ENCODE measurements at regions not wholly inside any gene's neighbourhood (a gene's known extent, or its start where the extent isn't known, plus 50 kb on each side); places are given as distances from the start of the nearest gene placed in this dataset.

DNA sequence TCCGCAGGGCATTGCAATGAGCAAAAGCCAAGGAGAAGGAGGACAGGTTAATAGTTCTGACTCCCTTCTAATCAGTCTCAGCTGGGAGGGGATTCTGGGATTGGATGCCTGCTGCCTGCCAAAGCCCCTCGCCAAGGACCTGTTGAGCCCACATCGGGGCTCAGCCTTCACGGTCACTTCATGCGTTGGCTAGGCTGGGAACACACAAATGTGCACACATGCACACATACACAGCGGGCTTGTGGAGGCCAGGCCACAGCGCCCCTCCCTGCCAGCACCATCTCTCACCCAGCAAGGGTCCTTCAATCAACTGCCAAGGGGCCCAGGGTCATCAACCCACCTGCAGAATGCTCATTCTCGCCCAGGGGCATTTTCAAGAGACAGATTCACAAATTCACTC, 113.9 kb downstream of the C5orf15 start:
- no peak for DNase-seq (ENCODE audit: low spot score)

DNA sequence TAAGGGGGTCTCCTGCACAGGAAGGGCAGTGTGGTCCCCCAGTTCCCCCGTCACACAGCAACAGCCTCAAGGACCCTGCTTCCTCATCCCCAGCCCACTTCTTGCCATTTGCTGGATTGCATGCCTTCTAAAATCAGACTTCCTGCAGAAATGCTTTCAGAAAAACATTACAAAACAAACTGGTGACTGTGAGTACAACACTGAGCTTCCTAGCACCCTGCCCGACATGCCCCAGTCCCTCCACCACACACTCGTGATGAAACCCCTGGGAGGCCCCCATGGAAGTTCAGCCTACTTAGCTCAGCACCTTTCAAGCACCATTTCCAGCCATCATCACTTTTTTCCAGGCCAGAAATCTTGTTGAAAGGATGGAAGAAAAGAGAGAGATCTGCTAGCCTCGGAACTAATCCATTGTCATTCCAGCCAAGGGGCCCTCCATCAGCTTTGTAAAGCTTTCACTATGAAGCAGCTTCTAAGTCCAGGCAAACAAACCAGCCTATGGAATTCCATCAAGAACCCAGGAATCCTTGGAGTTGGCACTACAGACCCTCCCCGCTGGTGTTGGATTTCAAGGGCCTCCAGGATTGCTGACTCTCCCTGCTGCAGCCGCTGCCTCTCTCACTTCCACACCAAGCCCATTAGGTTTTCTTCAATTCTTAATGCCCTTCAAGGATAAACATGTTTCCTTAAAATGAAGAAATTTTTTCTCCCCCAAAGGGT, 114.6 kb downstream of the C5orf15 start:
- DNase-seq (ENCODE audit: low spot score): no peak

- DNase-seq (ENCODE audit: low spot score): no peak
Observed at GRCh38 chr5:133851521-133851920, 116.9 kb downstream of the C5orf15 start.

DNA sequence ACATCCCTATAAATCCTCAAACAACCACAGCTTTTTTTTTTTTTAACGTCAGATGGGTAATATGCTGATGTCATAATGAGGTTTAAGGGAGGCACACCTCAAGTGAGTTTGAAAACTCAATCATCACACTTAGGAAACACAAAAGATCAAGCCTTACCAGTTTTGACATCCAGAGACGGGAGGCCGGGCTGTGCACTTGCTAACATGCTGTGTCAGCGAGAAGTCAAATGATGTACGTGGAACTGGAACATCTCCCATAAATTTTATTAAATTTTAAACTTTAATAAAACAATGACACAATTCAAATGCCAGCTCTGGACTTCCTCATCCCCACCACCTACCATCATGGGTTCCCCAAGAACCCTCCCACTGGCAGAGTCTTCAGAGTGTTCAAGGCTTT, 117.6 kb downstream of the C5orf15 start:
- no peak for DNase-seq (ENCODE audit: low spot score)

DNA sequence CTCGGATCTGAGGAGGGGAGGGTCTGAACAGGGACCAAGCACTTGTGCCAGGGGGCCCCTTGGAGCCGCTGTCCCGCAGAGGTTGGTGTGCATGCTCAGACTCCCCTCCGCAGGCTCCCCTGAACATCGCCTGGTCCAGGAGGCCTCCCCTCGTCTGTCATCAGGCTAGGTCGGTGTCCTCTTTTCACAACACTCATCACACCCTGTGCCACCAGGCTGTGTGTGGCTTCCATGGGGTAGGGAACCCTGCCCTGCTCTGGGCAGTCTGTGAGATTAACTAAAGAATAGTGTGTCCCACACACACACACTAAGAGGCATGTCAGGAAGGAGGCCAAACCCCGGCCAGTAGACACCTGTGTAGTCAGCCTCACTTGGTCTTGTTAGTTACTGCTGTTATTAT, 119.3 kb downstream of the C5orf15 start:
- DNase-seq (ENCODE audit: low spot score): no peak

- DNase-seq (ENCODE audit: low spot score): no peak
Observed at GRCh38 chr5:133848341-133848811, 120.0 kb downstream of the C5orf15 start.

- DNase-seq (ENCODE audit: low spot score): no peak
Observed at GRCh38 chr5:133847886-133848285, 120.5 kb downstream of the C5orf15 start.

GRCh38 chr5:133847301-133847700, 121.1 kb downstream of the C5orf15 start:
- DNase-seq (ENCODE audit: low spot score): no peak

- no peak for DNase-seq (ENCODE audit: low spot score)
Observed at GRCh38 chr5:133846478-133847226, 121.8 kb downstream of the C5orf15 start.

DNA sequence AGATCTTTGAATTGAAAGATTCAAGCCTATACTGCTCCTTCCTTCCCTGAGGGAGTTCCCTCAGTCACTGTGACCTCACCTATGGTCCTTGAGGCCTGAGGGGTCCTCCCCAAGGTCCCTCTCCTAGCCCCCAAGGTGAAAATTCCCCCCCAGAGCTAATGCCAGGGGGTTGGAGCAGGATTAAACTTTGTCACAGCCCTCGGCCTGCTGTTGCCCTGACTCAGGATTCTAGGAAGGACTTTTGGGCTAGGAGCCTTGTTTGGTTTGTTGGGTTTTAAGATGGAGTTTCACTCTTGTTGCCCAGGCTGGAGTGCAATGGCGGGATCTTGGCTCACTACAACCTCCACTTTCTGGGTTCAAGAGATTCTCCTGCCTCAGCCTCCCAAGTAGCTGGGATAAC, 123.2 kb downstream of the C5orf15 start:
- DNase-seq (ENCODE audit: low spot score): no peak

- DNase-seq (ENCODE audit: low spot score): no peak
Observed at GRCh38 chr5:133844836-133845235, 123.6 kb downstream of the C5orf15 start.

DNA sequence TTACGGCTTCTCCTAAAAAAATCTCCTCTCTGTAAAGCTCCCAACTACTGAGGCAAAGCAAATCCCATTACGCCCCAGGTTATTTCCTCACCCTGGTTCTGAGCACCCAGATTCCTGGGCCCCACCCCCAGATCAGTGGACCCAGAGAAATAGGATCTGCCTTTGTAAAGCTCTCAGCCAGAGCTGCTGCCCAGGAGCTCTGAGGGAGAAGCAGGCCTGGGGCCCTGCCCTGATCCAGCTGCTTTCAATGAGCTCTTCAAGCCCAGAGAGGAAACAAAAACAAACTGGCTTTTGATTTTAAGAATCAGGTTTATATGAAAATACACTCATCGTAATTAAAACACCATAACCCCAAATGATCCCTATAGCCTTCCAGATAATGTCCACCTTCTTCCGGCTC, 124.5 kb downstream of the C5orf15 start:
- DNase-seq (ENCODE audit: low spot score): no peak

DNA sequence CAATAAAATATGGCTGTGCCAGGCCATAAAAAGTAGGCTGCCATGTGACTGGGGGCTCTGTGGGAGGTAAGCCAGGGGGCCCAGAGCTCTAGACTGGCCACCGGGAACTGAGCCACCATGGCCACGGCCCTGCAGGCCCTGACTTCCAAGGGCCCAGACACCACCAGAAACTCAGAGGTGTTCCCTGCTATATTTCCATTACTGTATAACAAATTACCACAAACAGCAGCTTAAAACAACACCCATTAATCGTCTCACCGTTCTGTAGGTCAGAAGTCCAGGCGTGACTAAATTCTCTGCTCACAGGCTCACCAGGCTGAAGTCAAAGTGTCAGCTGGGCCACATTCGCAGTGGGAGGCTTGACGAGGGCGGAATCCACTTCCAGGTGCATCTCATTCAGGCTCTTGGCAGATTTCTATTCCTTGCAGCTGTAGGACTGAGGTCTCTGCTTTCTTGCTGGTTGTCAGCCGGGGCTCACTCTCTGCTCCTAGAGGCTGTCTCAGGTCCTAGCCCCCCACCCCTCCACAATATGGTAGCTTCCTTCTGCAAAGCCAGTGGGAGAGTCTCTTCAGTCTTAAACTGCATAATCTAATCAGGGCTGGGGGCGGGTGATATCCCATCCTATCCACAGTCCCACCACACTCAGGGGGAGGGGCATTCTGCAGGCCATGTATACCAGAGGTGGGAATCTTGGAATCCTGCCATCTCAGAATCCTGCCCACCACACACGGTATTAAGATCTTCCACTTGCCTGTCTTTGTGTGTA, 125.4 kb downstream of the C5orf15 start:
- no peak for DNase-seq (ENCODE audit: low spot score)

GRCh38 chr5:133841831-133842750, 126.3 kb downstream of the C5orf15 start:
- DNase-seq (ENCODE audit: low spot score): no peak

DNA sequence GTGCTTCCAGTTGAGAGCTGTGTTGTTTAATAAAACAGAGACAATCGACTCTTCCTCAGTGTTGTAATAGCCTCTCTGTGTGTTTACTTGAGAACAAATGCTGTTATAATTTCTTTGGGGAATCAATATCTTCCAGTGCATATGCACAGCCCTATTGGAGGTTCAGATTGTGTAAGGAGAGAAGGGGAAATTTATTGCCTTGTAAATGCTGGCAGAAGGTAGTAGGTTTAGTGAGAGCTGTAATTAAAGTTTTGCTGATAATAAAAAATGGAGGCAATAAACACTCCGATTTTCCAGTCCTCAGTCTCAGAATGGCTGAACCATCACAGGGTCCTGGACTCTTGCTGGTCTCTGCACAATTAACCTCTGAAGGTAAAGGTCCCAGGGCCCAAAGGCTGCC, 128.3 kb downstream of the C5orf15 start:
- DNase-seq (ENCODE audit: low spot score): no peak

DNA sequence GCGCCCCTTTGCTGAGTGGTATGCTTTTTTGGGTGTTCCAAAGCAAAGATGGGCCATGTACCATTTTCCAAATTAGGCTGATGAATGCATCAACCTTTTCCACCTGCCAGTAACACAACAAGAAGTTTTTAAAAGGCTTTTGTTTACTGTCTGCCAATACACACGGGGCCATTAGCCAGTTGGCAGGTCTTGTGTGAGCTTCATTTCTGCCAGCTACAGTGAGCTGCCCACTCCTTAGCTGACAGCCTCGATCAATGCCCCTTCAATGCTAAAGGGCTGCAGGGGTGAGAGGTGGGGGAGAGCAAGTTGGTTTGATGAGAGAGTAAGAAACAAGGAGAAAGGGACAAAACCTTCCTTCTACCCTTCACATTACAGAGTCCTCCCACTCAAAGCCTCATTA, 128.7 kb downstream of the C5orf15 start:
- no peak for DNase-seq (ENCODE audit: low spot score)

DNA sequence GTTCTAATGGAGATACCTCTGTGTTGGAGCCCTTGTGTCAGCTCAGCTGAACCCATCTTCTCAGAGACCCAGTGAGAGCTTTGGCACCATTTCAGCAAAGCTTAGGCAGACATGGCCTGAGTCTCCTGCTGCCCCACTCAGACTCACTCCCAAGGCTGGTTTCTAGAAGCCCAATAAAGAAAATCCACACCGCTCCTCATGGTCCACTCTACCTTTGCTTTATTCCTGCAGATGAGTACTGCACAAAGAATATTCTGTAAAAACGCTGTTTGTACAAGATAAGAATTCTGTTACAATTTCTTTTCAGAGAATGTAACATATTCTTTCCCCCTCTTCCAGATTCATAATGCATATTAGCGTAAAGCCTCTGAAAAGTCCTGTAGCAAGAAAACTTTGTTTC, 129.3 kb downstream of the C5orf15 start:
- no peak for DNase-seq (ENCODE audit: low spot score)

DNA sequence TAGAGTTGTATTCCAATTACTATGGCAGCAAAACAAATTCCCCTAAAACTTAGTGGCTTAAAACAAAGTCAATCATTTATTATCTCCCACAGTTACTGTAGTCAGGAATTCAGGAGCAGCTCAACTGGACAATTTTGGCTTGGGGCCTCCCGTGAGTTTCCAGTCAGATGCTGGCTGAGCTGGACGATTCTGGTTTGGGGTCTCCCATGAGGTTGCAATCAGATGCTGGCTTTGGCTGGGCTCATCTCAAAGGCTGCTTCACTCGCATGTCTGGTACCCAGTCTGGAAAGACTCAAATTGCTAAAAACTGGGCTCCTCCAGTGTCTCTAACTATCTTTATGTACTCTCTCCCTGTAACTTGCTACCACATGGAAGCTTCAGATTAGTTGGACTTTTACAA, 130.1 kb downstream of the C5orf15 start:
- DNase-seq (ENCODE audit: low spot score): no peak

DNA sequence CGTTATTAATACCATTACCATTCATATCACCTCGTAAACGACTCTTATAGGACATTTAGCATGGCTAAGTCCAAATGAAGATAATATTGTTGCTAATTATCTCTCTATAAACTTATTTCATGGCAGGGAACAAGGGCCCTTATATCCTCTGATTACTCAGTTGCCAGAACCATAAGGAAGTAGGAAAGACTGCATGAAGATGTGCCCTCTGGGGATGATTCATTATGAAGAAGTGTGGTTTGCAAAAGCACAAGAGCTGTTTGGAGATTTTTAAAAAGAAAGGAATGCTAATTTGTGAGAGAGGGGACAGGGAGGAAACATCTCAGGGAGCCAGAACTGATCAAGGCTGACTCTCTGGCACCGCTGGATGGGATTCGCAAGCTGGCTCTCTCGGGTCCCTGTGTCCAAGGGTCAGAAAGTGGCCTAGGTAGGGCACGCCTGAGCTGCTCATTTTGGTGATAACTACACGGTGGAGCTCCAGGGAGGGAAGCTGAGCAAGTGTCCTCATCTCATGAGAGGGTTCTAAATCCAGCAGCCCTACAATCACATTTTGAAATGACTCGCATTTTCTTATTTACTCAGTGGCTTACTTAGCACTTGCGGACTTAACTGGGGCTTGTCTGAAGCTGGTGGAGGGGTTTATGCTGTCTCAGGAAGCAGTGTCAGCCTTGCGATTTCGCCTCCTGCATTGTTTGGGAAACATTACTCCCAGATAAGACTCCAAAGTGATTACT, 136.8 kb downstream of the C5orf15 start:
- DNase-seq (ENCODE audit: low spot score): peak; percentile 68

DNA sequence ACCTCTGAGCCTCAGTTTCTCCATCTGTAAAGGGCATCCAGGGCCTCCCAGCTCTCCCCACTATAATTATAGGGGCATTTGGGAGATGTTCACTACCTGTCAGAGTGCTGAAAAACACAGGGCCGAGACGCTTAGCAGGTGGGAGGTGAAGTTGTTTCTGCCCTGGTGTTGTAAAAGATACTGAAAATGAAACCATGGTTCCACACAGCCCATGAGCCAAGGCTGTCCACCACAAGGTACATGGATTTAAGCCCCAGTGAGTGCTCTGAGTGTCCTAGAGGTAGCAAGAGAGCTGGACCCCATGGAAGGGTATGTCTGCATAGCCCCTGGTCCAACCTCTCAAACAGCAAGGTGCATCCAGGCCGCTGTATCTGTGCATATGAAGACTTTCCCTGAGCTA, 137.5 kb downstream of the C5orf15 start:
- DNase-seq (ENCODE audit: low spot score): no peak

GRCh38 chr5:133830281-133830680, 138.1 kb downstream of the C5orf15 start:
- DNase-seq (ENCODE audit: low spot score): no peak

Measured in AG20443 (cell line).